Heart left ventricle (tissue), 16 donors: ENCODE measurements at regions not wholly inside any gene's neighbourhood (a gene's known extent, or its start where the extent isn't known, plus 50 kb on each side); places are given as distances from the start of the nearest gene placed in this dataset.

ENCODE experiments used
- ATAC-seq, 4 donors: fragments of 200-7000 bp; cut with Tn5 transposase; one replicate each; pipeline ENCODE4 v1.9.1; 2020 to 2022; ENCODE audit warnings: moderate library complexity in 4 of 4, mild to moderate bottlenecking in 3 of 4, moderate number of reproducible peaks in 1 of 4
- DNase-seq, 5 donors: peaks; one replicate each; pipeline ENCODE4 v3.0.0-alpha.2; 2020
- H3K27ac ChIP-seq, 12 donors: fragments of 200-600 bp; sonication (generic) in 4 of 12; one replicate each; pipeline versions ENCODE4 v1.5.0 to v1.8.0; 2016 to 2022; ENCODE audit warnings: mild to moderate bottlenecking in 2 of 12
- H3K27me3 ChIP-seq, 9 donors: fragments of 200-600 bp; sonication (generic) in 2 of 9; one replicate each; pipeline versions ENCODE4 v1.5.1 to v1.8.0; 2016 to 2022; ENCODE audit warnings: mild to moderate bottlenecking in 3 of 9
- H3K36me3 ChIP-seq, 9 donors: fragments of 200-600 bp; sonication (generic) in 2 of 9; one replicate each; pipeline versions ENCODE4 v1.5.0 to v1.8.0; 2018 to 2022; ENCODE audit warnings: mild to moderate bottlenecking in 2 of 9
- H3K4me1 ChIP-seq, 12 donors: fragments of 200-600 bp; sonication (generic) in 4 of 12; one replicate each; pipeline versions ENCODE4 v1.5.0 to v1.8.0; 2016 to 2022; ENCODE audit warnings: mild to moderate bottlenecking in 3 of 12
- H3K4me3 ChIP-seq, 12 donors: fragments of 200-600 bp; sonication (generic) in 4 of 12; one replicate each; pipeline versions ENCODE4 v1.5.0 to v1.8.0; 2017 to 2022; ENCODE audit warnings: mild to moderate bottlenecking in 9 of 12, moderate library complexity in 4 of 12
- H3K9me3 ChIP-seq, 12 donors: fragments of 200-600 bp; sonication (generic) in 4 of 12; one replicate each; pipeline versions ENCODE4 v1.5.0 to v1.8.0; 2016 to 2022; ENCODE audit warnings: mild to moderate bottlenecking in 1 of 12
- POLR2A ChIP-seq, 2 donors: fragments of 450-650 bp; IDR thresholded peaks; one replicate each; pipeline ENCODE4 v1.6.1; 2017; ENCODE audit warnings: antibody characterized with exemption in 2 of 2, mild to moderate bottlenecking in 2 of 2, moderate library complexity in 2 of 2
- WGBS, 4 donors: extraction: QIAGEN DNeasy Blood & Tissue Kit in 2 of 4; methylation state at CpG; one replicate each; pipeline versions ENCODE4 v1.1.5 to v1.1.7; 2013 to 2018; 5-methylcytosine and 5-hydroxymethylcytosine counted together
- intact Hi-C, 10 donors: fragments of 100-400 bp; cut with DNase I; formaldehyde crosslinking; loops; one replicate each; pipeline versions ENCODE4 v1.11.1 to v1.14.2; 2022
- TF ChIP-seq, protein P1 (sequence below), 12 donors: fragments of 200-600 bp; sonication (generic) in 4 of 12; IDR thresholded peaks; one replicate each; pipeline versions ENCODE4 v1.5.0 to v1.8.0; 2018 to 2022; ENCODE audit warnings: antibody characterized with exemption in 12 of 12, mild to moderate bottlenecking in 5 of 12
- donor health status: ischemic (EF 13 %, LVEDD 7.1; RV severe dilation, severe dysfunction).
- donor health status: healthy with polysubstance abuse.
- donor health status: DM: no; HTN: yes; CAD: no.
- donor health status: DM: no; HTN: no; CAD: no.
- donor health status: ischemic (EF 25% LVEDD 6.9; RV normal size, moderate dysfunction).
- donor health status: ischemic (EF 25% LVEDD 5.7; RV mildly dilated, moderate dysfunction).
- donor health status: healthy.
- donor health status: DM: yes; HTN: yes; CAD: no.
- donor health status: ischemic (EF 35%, LVEDD 5.7; RV mildly dilated, moderate dysfunction).
- donor health status: nonischemic (EF 11% LVEDD 7.7; RV severe dilation, severe dysfunction).
- donor health status: DM: yes; HTN: yes; CAD: no.
- donor health status: PGD.
- donor health status: ischemic (EF 29% LVEDD 5.4; RV normal size, mild dysfunction).
- donor health status: nonischemic (EF 23%, LVEDD 6.1; RV moderate dilation, normal function).

DNA sequence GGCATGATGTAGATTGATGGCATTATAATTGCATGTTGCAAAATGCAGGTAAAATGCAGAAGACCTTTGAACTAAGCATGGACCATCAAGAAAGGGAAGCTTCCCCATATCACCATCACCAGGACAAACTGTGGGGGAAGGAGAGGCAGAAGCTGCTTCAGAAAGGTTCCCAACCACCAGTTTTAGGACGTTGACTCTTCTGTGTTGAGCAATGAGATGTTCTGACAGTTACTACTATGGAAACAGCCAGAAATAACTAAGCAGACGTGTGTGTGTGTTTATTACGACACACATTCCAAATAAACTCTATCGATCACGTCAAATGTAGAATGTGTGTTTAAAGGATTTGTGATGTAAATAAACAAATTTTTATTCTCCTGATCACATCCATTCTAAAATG, 110.2 kb upstream of the PLD5 start:
- WGBS, 4 donors: 79 to 83% (median 80%) methylated on average over 5 of the region's 5 CpGs
- ATAC-seq (no peak), DNase-seq (no peak)
- intact Hi-C loops: no loop called here
- no peaks in the 10 kb centered on the region for H3K36me3 ChIP-seq
- H3K27ac ChIP-seq: no peak overlapping the region
- H3K4me3 ChIP-seq: no peak overlapping the region
- peaks cover 0 to 6% (median 0%) of the 10 kb centered on the region in 12 donors for H3K9me3 ChIP-seq
- TF ChIP-seq POLR2A (IDR thresholded peaks at IDR 0.05): no peak
- TF ChIP-seq, protein P1, sequence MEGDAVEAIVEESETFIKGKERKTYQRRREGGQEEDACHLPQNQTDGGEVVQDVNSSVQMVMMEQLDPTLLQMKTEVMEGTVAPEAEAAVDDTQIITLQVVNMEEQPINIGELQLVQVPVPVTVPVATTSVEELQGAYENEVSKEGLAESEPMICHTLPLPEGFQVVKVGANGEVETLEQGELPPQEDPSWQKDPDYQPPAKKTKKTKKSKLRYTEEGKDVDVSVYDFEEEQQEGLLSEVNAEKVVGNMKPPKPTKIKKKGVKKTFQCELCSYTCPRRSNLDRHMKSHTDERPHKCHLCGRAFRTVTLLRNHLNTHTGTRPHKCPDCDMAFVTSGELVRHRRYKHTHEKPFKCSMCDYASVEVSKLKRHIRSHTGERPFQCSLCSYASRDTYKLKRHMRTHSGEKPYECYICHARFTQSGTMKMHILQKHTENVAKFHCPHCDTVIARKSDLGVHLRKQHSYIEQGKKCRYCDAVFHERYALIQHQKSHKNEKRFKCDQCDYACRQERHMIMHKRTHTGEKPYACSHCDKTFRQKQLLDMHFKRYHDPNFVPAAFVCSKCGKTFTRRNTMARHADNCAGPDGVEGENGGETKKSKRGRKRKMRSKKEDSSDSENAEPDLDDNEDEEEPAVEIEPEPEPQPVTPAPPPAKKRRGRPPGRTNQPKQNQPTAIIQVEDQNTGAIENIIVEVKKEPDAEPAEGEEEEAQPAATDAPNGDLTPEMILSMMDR (IDR thresholded peaks at IDR 0.05): no peak
- no peaks in the 10 kb centered on the region for H3K27me3 ChIP-seq
- no peaks in the 10 kb centered on the region for H3K4me1 ChIP-seq

DNA sequence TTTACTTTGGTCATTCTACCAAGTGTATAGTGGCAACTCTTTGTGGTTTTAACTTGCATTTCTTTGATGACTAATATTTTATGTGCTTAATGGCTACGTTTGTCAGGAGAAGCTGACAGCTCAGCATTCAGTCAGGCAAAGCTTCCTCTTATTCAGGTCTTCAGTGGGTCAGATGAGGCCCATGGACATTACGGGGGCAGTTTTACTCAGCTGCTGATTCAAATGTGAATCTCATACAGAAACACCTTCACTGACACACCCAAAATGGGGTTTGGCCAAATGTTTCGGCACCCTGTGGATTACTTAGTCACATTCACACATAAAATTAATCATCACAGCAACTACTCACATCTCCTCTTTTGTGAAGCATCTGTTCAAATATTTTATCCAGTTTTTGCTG, 104.9 kb upstream of the PLD5 start:
- Histone ChIP-seq H3K36me3 (no peaks in the 10 kb centered on the region), H3K4me3 (no peak overlapping the region), H3K27me3 (no peaks in the 10 kb centered on the region), H3K27ac (no peak overlapping the region), H3K4me1 (no peaks in the 10 kb centered on the region), H3K9me3 (no peaks in the 10 kb centered on the region)
- intact Hi-C loops: no loop called here
- DNase-seq (no peak), ATAC-seq (no peak)
- TF ChIP-seq POLR2A (IDR thresholded peaks at IDR 0.05): no peak
- TF ChIP-seq, protein P1 (IDR thresholded peaks at IDR 0.05): no peak
- 61 to 70% (median 65%) methylated on average over 3 of the region's 3 CpGs for WGBS, 4 donors

GRCh38 chr1:242623756-242624155, 99.3 kb upstream of the PLD5 start:
- intact Hi-C loops: no loop called here
- no peak for TF ChIP-seq POLR2A (IDR thresholded peaks at IDR 0.05)
- TF ChIP-seq, protein P1 (IDR thresholded peaks at IDR 0.05): no peak
- Histone ChIP-seq H3K27ac (no peak overlapping the region), H3K4me3 (no peak overlapping the region), H3K4me1 (no peaks in the 10 kb centered on the region), H3K36me3 (no peaks in the 10 kb centered on the region), H3K9me3 (peaks cover 0 to 8% (median 0%) of the 10 kb centered on the region in 12 donors), H3K27me3 (no peaks in the 10 kb centered on the region)
- 53 to 60% (median 56%) methylated on average over 5 of the region's 5 CpGs for WGBS, 4 donors
- no peak for DNase-seq
- no peak for ATAC-seq

- WGBS, 4 donors: 56 to 67% (median 62%) methylated on average over 4 of the region's 4 CpGs
- no peaks in the 10 kb centered on the region for H3K36me3 ChIP-seq
- H3K27me3 ChIP-seq: no peaks in the 10 kb centered on the region
- H3K27ac ChIP-seq: no peak overlapping the region
- intact Hi-C loops: no loop called here
- TF ChIP-seq, protein P1 (IDR thresholded peaks at IDR 0.05): no peak
- H3K4me1 ChIP-seq: no peaks in the 10 kb centered on the region
- no peak overlapping the region for H3K4me3 ChIP-seq
- no peak for DNase-seq
- no peak for ATAC-seq
- peaks cover 0 to 9% (median 0%) of the 10 kb centered on the region in 12 donors for H3K9me3 ChIP-seq
Observed at GRCh38 chr1:242623119-242623518, 98.6 kb upstream of the PLD5 start.
